AG04450 (cell line): ENCODE measurements at regions not wholly inside any gene's neighbourhood (a gene's known extent, or its start where the extent isn't known, plus 50 kb on each side); places are given as distances from the start of the nearest gene placed in this dataset. TPM values are rescaled to one million over a fixed set of nuclear protein-coding genes. Genes with fewer than 3 reads are reported as not detected.

Experiments
- small RNA-seq: library from RNA; depleted of rRNA; stranded (forward); fragments of <200 nt; gene quantifications from one replicate; pipeline ENCODE3, GENCODE V24; 2012; ENCODE audit warnings: low read depth; ENCODE audit not compliant: insufficient read length

Small RNAs in the stretch of these regions (small RNA-seq; reads per million reads assigned to genes)
- not detected for gene AC025279.1
- not detected for gene SNX29P2
